ENCODE measurements at regions not wholly inside any gene's neighbourhood (a gene's known extent, or its start where the extent isn't known, plus 50 kb on each side); places are given as distances from the start of the nearest gene placed in this dataset.

DNA sequence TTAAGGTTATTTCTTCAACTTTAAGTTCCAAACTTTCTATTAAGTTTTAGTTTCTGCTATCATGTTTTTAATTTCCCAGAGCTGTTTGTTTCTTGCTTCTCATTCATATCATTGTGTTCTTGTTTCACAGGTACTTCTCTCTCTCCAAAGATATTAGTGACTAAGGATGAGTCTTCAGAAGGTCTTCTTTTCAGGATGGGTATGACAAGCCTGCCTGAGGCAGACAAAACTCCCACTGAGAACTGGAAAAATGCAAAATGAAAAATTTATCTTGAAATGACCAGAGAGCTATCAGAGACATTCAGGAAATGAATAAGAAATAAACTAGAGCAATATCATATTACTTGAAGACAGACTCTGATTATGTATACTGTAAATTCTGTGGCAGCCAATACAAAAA is 110.8 kb upstream of the EGFR start:
- Histone ChIP-seq H3K27me3 (replicated peaks; ENCODE audit: insufficient read depth, low read depth, low read length, poor library complexity) (peaks cover 3% of the 10 kb centered on the region), H3K4me3 (ENCODE audit: low read depth, low read length, poor library complexity, severe bottlenecking) (no peak overlapping the region), H3K36me3 (ENCODE audit: insufficient read depth, low read length, poor library complexity, severe bottlenecking) (no peaks in the 10 kb centered on the region), H3K27ac (ENCODE audit: low read depth, low read length, poor library complexity, severe bottlenecking) (no peak overlapping the region), H3K9me3 (ENCODE audit: low read depth, low read length, poor library complexity, severe bottlenecking) (peaks cover 4% of the 10 kb centered on the region), H3K4me1 (ENCODE audit: insufficient read depth, low read length, poor library complexity, severe bottlenecking) (no peaks in the 10 kb centered on the region)
- TF ChIP-seq, protein P1, sequence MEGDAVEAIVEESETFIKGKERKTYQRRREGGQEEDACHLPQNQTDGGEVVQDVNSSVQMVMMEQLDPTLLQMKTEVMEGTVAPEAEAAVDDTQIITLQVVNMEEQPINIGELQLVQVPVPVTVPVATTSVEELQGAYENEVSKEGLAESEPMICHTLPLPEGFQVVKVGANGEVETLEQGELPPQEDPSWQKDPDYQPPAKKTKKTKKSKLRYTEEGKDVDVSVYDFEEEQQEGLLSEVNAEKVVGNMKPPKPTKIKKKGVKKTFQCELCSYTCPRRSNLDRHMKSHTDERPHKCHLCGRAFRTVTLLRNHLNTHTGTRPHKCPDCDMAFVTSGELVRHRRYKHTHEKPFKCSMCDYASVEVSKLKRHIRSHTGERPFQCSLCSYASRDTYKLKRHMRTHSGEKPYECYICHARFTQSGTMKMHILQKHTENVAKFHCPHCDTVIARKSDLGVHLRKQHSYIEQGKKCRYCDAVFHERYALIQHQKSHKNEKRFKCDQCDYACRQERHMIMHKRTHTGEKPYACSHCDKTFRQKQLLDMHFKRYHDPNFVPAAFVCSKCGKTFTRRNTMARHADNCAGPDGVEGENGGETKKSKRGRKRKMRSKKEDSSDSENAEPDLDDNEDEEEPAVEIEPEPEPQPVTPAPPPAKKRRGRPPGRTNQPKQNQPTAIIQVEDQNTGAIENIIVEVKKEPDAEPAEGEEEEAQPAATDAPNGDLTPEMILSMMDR (conservative IDR thresholded peaks at IDR 0.05; ENCODE audit: low read depth, low read length) = no peak
- no peak for TF ChIP-seq EZH2 (IDR thresholded peaks at IDR 0.05; ENCODE audit: borderline replicate concordance, low read depth, low read length, poor library complexity, severe bottlenecking)
- DNase-seq (ENCODE audit: low spot score) = no peak
- POLR2A ChIA-PET (ENCODE audit: low non-redundant PET) = no interaction called here
- no TSS peak for BruUV-seq (replicated peaks)
- intact Hi-C loops (cut with micrococcal nuclease; ENCODE audit: unreplicated experiment) = no loop called here
- CTCF ChIA-PET = no interaction called here

DNA sequence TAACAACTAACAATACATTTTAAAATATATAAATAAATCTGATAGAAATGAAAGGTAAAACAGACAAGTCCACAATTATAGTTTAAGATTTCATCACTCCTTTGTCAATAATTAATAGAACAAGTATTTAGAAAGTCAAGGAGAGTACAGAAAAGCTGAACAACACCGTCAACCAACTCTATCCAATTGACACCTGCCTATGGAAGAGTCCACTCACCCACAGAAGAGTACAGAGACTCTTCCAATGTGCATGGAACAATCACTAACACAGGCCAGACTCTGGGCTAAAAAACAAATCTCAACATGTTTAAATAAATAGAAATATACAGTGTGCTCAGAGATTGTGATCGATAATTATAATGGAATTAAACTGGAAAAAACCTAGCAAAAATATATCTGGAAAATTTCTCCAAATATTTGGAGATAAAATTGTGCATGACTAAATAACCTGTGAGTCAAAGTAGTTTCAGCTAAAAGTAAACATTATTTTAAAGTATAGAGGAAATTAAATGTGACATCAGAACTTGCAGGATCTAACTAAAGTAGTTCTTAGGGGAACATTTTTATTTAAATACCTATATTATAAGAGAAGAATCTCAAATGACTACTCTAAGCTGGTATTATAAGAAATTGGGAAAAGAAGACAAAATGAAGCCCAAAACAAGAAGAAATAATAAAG is 109.9 kb upstream of the EGFR start:
- ChIA-PET CTCF (no interaction called here), POLR2A (ENCODE audit: low non-redundant PET) (no interaction called here)
- no peak for DNase-seq (ENCODE audit: low spot score)
- intact Hi-C loops (cut with micrococcal nuclease; ENCODE audit: unreplicated experiment) = no loop called here
- Histone ChIP-seq H3K27me3 (replicated peaks; ENCODE audit: insufficient read depth, low read depth, low read length, poor library complexity) (no peaks in the 10 kb centered on the region), H3K27ac (ENCODE audit: low read depth, low read length, poor library complexity, severe bottlenecking) (no peak overlapping the region), H3K4me3 (ENCODE audit: low read depth, low read length, poor library complexity, severe bottlenecking) (no peak overlapping the region), H3K4me1 (ENCODE audit: insufficient read depth, low read length, poor library complexity, severe bottlenecking) (no peaks in the 10 kb centered on the region), H3K36me3 (ENCODE audit: insufficient read depth, low read length, poor library complexity, severe bottlenecking) (no peaks in the 10 kb centered on the region), H3K9me3 (ENCODE audit: low read depth, low read length, poor library complexity, severe bottlenecking) (peaks cover 4% of the 10 kb centered on the region)
- BruUV-seq (replicated peaks) = no TSS peak
- TF ChIP-seq EZH2 (IDR thresholded peaks at IDR 0.05; ENCODE audit: borderline replicate concordance, low read depth, low read length, poor library complexity, severe bottlenecking) = no peak
- TF ChIP-seq, protein P1 (conservative IDR thresholded peaks at IDR 0.05; ENCODE audit: low read depth, low read length) = no peak

DNA sequence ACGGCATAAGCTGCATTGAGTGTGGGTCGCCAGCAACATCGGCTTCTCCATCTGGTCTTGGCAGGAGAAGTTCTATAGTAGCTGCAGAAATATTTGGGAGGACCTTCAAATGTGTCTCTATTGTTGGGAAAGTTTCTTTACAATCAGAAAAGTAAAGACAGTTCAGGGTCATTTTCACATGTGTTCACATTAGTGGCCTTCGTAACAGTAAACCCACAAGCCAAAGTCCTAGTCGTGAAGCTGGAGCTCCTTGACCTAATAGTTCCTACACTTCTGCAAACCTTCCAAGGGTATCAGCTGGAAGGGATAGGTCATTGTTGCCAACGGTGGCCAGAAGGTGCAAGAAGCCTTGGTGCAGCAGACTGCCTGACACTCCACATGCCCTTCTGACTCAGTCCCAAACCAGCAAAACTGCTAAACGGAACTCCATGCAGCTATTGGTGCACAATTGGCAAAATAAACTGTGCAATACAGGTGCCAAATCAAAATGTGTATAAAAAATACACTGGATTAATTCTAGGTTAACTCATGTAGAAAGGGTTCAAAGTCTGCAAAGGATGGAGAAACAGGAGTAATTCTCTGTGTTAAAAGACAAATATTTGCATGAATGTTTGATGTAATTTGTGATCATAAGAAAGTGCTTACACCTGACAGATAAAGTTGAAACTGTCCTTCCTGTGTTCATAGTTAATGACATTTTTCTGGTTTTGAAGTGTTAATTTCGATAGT is 102.8 kb upstream of the EGFR start:
- H3K4me3 ChIP-seq (ENCODE audit: low read depth, low read length, poor library complexity, severe bottlenecking) = no peak overlapping the region
- no peak for DNase-seq (ENCODE audit: low spot score)
- no peaks in the 10 kb centered on the region for H3K27me3 ChIP-seq (replicated peaks; ENCODE audit: insufficient read depth, low read depth, low read length, poor library complexity)
- H3K4me1 ChIP-seq (ENCODE audit: insufficient read depth, low read length, poor library complexity, severe bottlenecking) = no peaks in the 10 kb centered on the region
- H3K27ac ChIP-seq (ENCODE audit: low read depth, low read length, poor library complexity, severe bottlenecking) = no peak overlapping the region
- TF ChIP-seq, protein P1 (conservative IDR thresholded peaks at IDR 0.05; ENCODE audit: low read depth, low read length) = no peak
- no peak for TF ChIP-seq EZH2 (IDR thresholded peaks at IDR 0.05; ENCODE audit: borderline replicate concordance, low read depth, low read length, poor library complexity, severe bottlenecking)
- intact Hi-C loops (cut with micrococcal nuclease; ENCODE audit: unreplicated experiment) = no loop called here
- no peaks in the 10 kb centered on the region for H3K36me3 ChIP-seq (ENCODE audit: insufficient read depth, low read length, poor library complexity, severe bottlenecking)
- H3K9me3 ChIP-seq (ENCODE audit: low read depth, low read length, poor library complexity, severe bottlenecking) = no peaks in the 10 kb centered on the region
- ChIA-PET POLR2A (ENCODE audit: low non-redundant PET) (interaction anchor here (0.6 kb wide), 1 partner anchor 1005 kb away, joined by 8 read pairs; no protein-coding TSS in a partner anchor), CTCF (no interaction called here)
- BruUV-seq (replicated peaks) = no TSS peak

Data from A673 (cell line).